GM12864 (cell line): ENCODE measurements at regions not wholly inside any gene's neighbourhood (a gene's known extent, or its start where the extent isn't known, plus 50 kb on each side); places are given as distances from the start of the nearest gene placed in this dataset.

Source experiments
- DNase-seq: peaks from one replicate; pipeline ENCODE4 v3.0.0-alpha.2; 2011; ENCODE audit warnings: low read depth
- H3K4me3 ChIP-seq: 2 replicates; pipeline ENCODE4 v1.5.1; 2011; ENCODE audit warnings: mild to moderate bottlenecking, low read depth, low read length, control low read depth
- CTCF ChIP-seq: IDR thresholded peaks from 2 replicates; pipeline ENCODE4 v1.5.1; 2011; ENCODE audit warnings: low read depth, mild to moderate bottlenecking, moderate library complexity, low read length, control low read depth, inconsistent platforms; ENCODE audit errors: missing control alignments

- no peak for DNase-seq
- H3K4me3 ChIP-seq: no peak overlapping the region
- no peak for TF ChIP-seq CTCF
Observed at GRCh38 chr16:5557448-5557847, 459.9 kb upstream of the EEF2KMT start.

DNA sequence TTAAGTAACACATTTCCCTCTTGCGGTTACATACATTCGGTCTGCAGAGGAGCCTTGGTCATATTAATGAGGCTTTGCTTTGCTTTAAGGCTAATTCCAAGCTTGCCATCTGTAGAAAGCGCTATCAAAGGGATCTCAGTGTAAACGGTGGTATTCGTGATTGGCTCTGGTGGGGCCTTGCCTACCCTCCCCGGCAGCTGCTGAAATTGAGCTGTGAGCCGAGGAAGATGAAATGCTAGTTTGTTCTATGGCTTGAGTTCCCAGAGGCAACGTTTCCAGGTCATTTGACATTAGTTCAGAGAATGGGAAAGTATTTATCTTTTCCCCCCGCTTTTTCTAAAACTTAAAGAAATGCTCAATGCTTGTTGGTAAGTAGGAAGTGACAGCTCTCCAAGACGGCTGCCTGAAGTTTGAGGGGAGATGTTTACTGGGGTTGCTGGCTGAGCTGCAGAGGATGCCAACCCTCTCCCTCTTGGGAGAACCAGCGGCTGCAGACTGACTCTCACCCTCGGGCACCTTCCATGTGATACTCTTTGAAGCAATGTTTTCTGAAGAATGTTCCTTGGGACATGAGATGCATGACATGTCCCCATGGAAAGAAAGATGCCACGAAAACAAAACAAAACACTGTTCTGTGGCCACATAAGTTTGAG lies 458.7 kb upstream of the EEF2KMT start:
- DNase-seq: no peak
- TF ChIP-seq CTCF: no peak
- no peak overlapping the region for H3K4me3 ChIP-seq

- no peak for DNase-seq
- H3K4me3 ChIP-seq: no peak overlapping the region
- TF ChIP-seq CTCF: no peak
Observed at GRCh38 chr16:5551909-5552308, 454.3 kb upstream of the EEF2KMT start.

DNA sequence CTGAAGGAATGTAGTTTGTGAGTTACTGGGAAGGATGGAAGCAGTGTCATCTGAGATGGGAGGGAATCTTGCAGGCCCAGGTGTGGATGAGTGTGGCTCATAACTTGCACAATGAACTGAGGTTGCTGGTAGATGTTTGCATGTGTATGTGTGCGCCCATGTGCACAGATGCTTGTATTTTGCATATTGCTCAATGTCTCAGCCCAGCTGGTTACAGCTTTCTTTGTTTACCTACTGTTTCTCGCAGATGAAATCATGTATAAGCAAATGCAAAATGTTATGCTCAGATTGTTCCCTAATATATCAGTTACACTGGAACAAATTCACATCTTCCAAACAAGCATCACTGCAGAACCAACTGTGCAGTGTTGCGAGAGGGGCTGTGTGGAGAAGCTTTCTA lies 452.2 kb upstream of the EEF2KMT start:
- no peak overlapping the region for H3K4me3 ChIP-seq

DNA sequence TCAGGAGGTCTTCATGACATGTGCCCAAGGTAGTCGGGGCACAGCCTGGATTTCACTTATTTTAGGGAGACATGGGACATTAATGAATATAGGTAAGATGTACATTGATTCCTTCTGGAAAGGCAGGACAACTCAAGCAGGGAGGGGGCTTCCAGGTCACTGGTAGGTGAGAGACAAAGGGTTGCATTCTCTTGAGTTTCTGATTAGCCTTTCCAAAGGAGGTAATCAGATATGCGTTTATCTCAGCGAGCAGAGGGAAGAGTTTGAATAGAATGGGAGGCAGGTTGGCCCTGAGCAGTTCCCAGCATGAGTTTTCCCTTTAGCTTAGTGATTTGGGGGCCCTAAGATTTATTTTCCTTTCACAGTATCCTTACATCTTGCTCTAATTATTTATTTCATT lies 443.8 kb upstream of the EEF2KMT start:
- no peak for DNase-seq
- TF ChIP-seq CTCF: no peak
- H3K4me3 ChIP-seq: no peak overlapping the region

More for the DNA sequence above, 452.2 kb upstream of the EEF2KMT start:
- no peak for DNase-seq
- TF ChIP-seq CTCF: no peak

DNA sequence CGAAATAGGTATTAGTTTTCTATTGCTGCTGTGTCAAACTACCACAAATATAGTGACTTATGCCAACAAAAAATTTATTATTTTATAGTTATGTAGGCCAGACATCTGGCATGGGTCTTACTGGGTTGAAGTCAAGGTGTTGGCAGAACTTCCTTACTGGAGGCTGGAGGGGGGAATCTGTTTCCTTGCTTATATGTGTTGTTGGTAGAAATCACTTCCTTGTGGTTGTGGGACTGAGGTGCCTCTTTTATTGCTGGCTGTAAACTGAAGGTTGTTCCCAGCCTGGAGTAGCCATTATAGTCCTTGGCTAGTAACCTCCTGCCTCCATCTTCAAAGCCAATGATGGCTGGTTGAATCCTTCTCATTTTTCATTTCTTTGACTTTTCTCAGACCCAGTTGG lies 439.8 kb upstream of the EEF2KMT start:
- no peak overlapping the region for H3K4me3 ChIP-seq
- TF ChIP-seq CTCF: no peak

DNA sequence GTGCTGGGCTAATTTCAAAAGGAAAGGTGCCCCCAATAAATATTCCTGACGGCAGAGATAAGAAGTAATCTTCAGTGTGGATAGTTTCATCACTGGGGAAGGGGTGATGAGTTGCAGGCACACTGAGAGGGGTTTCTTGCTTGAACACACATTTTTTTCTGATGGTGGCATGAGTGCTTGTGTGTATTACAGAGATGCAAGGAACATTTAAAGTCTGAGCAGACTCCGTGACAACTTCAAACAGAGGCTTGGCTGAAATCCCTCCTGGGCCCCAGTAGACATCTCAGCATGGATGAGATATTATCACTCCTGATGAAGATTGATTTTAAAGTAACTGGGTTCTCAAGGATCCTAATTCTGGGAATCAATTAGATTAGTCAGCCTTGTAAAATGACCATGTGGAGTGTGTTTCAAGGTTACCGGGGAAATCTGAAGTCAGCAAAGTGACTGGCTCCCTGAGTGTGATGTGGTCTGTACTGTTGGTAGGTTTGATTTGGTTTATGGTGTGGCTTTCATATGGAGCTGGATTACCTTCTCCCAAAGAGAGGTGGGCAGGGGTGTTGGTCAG lies 435.8 kb upstream of the EEF2KMT start:
- no peak for TF ChIP-seq CTCF
- DNase-seq: no peak
- no peak overlapping the region for H3K4me3 ChIP-seq

More for the DNA sequence above, 439.8 kb upstream of the EEF2KMT start:
- no peak for DNase-seq
